EL (cell line): ENCODE measurements at regions not wholly inside any gene's neighbourhood (a gene's known extent, or its start where the extent isn't known, plus 50 kb on each side); places are given as distances from the start of the nearest gene placed in this dataset.
"Not testable (repeated sequence)": the region's sequence is repeated elsewhere in the genome, so short reads cannot be mapped to it uniquely, and the experiment has no call there.

Experiments
- DNase-seq: peaks from one replicate; pipeline ENCODE4 v3.0.0-alpha.2; 2016

DNA sequence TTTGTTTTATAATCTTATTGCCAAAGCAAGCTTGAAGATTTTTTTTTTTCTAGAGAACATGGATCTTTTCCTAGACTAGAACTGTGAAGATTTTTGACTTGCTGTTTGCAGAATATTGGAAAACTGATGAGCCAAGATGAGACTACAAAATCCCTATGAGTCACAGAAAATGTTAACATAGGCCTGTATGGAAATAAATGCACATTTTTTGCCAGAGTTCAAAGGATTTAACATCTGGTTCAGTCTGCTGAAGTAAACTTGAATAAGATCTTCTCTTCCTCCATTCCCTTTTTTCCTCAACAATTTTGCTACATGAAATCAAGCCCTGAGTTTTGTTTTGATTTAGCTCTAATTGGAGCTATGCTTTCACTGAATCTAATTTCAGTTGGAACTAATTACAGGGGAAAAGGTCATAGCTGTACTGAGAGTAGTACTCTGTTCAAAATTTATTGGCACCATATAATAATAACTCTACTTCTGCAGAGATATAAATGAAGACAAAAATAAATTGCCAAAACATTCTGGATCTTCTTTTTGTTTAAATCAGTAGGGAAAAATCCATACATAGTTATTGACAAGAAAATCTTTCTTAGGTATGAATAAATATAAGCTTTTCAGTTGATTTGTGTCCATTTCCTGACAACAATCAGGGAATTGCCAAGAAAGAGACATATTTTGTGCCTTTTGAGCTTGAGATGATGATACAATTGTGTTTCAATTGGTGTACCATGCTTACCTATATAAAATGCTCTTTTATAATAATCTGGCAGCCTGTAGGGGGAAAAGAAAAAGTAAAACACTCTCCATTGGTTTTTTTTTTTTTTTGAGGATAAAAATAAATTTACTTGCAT is 387.5 kb upstream of the GOT2 start:
- DNase-seq: no peak

DNA sequence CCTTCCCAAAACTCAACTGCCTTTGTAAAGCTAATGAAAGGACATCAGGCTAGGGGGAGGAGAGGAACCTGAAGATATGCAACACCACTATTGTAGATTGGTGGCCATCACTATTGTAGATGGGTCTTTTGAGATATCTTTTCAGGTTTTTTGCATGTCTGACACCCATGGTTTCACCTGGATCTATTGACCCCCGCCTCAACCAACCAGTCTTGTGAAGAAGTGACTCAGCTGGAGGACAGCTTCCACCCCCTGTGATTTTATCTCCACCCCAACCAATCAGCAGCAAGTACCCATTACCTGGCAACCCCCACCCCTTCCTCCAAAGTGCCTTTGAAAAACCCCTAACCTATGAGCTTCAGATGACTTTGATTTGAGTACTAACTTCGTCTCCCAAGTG is 382.6 kb upstream of the GOT2 start:
- no peak for DNase-seq

DNA sequence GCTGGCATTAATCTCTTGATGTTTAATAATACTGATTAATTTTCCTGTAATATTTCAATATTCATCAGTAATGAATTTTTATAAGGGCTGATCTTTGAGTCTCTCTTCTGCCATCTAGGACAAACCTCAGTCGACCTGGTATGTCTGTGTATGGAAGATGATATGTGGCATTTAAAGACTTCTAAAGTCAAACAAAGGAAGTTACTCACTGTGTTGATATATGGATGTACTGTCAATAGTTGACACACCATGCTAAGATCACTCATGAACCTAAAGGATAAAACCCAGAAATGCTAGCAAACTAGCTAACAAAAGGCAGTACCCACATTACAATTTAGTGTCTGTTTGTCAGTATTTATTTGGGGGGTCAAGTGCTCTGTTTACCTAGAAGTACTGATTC is 380.7 kb upstream of the GOT2 start:
- no peak for DNase-seq

GRCh38 chr16:59113004-59113670 is 379.0 kb upstream of the GOT2 start:
- DNase-seq: peak; percentile 5

GRCh38 chr16:59111280-59111679 is 377.2 kb upstream of the GOT2 start:
- no peak for DNase-seq

DNA sequence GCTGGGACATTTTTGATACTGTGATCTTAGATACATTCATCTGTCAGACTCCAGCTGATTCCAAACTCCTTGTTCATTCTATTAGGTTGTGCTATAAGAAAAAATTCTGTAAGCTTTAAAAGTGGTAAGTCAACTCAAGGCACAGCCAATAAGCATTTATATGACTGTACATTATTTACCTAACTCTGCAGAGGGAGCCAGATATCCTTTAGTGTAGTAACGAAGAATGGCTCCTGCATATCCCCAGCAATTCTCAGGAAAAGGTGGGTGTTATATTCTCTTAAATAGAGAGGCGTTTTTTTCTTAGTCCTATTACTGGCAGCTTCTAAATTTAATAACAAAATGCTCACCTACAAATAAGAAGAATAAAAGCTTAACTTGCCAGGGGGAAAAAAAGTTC is 374.3 kb upstream of the GOT2 start:
- DNase-seq: no peak

DNA sequence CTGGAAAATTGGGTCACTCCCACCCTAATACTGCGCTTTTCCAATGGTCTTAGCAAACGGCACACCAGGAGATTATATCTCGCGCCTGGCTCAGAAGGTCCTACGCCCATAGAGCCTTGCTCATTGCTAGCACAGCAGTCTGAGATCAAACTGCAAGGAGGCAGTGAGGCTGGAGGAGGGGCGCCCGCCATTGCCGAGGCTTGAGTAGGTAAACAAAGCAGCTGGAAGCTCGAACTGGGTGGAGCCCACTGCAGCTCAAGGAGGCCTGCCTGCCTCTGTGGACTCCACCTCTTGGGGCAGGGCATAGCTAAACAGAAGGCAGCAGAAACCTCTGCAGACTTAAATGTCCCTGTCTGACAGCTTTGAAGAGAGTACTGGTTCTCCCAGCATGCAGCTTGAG is 362.6 kb upstream of the GOT2 start:
- not testable (repeated sequence) for DNase-seq

GRCh38 chr16:59090541-59090940 is 356.4 kb upstream of the GOT2 start:
- peak; percentile 9 for DNase-seq

DNA sequence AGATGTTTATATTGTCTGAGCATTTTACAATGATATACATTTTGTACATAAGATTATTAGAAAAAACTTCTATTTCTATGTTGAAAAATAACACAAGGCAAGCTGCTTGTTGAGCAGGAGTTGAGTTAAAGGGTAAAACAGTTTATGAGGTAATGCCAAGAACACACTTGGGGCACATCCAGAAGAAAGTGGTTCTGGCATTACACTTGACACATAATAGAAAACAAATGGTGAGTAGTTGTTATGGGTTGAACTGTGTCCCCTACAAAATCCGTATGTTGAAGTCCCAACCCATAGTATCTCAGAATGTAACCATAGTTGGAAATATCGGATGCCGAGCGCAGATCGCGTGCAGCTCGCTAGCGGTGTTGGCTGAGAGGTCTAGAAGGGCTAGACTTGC is 354.3 kb upstream of the GOT2 start:
- DNase-seq: no peak

- no peak for DNase-seq
Measured at GRCh38 chr16:59087641-59088040, 353.5 kb upstream of the GOT2 start.

- DNase-seq: peak; percentile 49
Measured at GRCh38 chr16:59067205-59067604, 333.1 kb upstream of the GOT2 start.

GRCh38 chr16:59060207-59060606 is 326.1 kb upstream of the GOT2 start:
- peak; percentile 93 for DNase-seq

DNA sequence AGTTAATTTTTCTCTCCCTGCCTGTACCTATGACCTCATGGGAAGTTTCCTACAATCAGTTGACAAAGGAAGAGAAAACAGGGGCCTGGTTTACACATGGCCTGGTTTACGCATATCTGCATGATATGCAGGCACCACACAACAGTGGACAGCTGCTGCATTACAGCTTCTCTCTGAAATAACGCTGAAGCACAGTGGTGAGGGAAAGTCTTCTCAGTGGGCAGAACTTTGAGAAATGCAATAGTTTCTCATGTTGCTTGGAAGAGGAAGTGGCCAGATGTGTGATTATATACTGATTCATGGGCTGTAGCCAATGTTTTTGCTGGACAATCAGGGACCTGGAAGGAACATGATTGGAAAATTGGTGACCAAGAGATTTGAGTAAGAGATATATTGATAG is 324.1 kb upstream of the GOT2 start:
- DNase-seq: no peak

- no peak for DNase-seq
Measured at GRCh38 chr16:59053911-59054310, 319.8 kb upstream of the GOT2 start.

GRCh38 chr16:59052231-59052630 is 318.1 kb upstream of the GOT2 start:
- no peak for DNase-seq

DNA sequence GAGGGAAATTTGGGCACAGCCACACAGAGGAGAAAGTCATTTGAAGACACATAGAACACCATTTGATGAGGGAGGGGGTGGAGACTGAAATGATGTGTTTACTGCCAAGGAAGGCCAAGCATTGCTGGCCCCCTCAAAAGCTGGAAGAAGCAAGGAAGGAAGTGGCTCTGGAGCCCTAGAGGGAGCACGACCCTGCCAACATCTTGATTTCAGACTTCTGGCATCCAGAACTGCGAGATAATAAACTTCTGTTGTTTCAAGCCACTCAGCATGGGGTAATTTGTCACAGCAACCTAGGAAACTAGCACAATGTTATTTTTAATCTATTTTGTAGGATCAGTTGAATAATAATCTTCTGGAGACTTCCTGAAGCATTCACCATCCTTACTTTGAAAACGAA is 314.8 kb upstream of the GOT2 start:
- peak; percentile 30 for DNase-seq

- peak; percentile 27 for DNase-seq
Measured at GRCh38 chr16:59047114-59047513, 313.0 kb upstream of the GOT2 start.

DNA sequence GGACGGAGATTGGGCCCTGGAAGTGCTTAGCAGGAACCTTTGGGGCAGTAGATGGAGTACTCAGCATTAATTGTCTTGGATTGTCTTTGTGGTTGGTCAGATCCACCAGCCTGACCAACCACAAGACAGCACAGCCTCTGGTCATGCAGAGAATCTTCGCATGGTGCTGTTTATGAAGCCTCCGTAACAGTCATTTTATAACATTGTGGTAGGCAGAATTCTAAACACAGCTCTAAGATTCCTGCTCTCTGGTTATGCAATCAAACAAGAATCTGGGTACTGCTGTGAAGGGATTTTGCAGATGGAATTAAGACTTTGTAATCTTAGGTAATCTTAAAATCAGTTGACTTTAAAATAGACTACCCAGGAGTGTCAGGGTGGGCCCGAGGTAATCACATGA is 312.2 kb upstream of the GOT2 start:
- peak; percentile 84 for DNase-seq

GRCh38 chr16:59045501-59045900 is 311.4 kb upstream of the GOT2 start:
- DNase-seq: peak; percentile 57

- DNase-seq: peak; percentile 41
Measured at GRCh38 chr16:59044616-59045015, 310.5 kb upstream of the GOT2 start.

GRCh38 chr16:59042301-59042700 is 308.2 kb upstream of the GOT2 start:
- DNase-seq: no peak

DNA sequence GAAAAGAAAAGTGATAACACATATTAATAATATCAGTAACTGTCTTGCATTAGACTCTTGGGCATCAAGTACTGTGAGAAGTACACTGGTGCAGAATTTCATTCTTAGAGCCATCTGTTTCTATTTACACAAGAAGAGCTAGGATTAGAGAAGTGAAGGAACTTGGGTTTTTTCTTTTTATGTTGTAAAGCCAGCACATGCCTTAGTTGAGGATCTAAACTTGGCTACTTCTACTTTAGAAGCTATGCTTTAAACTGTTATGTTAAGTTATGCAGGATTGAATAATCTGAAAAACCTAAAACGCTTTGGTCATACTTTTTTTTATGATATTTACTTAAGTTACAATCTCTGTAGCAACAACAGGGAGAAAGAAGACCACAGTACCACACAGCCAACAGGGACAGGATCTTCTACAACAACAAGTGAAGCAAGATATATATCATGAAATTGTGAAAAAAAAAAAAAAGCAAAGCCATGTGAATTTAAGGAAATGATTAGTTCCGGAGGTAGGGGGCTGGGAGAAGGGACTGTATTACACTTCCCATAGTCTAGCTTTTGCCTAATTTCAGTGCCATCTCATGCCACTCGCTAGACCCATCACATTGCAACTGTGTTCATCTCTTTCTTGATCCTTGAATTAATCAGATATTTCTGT is 305.1 kb upstream of the GOT2 start:
- DNase-seq: no peak

- no peak for DNase-seq
Measured at GRCh38 chr16:59030923-59031485, 296.9 kb upstream of the GOT2 start.

DNA sequence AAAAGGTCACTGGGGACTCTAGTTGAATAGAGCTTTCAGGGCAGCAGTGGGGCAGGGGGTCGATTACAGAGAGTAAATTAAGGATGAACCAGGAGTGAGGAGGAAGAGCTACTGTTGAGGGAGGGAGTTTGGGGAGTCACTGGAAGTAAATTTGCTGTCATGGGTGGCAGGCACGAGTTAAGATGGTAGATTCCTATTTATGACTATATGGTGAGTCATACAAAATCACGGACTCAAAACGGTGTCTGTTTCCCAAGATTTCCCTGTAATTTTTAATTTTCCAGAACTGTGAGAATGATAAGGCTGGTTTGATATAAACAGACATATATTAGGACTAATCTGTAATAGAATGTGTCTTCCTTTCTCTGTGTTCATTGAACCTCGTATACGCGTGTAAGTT is 287.6 kb upstream of the GOT2 start:
- peak; percentile 70 for DNase-seq
